Smooth muscle cell (in vitro differentiated cells): ENCODE measurements at regions not wholly inside any gene's neighbourhood (a gene's known extent, or its start where the extent isn't known, plus 50 kb on each side); places are given as distances from the start of the nearest gene placed in this dataset.

Source experiments
- DNase-seq: peaks from one replicate; lab custom pipeline; 2025; ENCODE audit not compliant: unreplicated experiment; lab: John Stamatoyannopoulos, UW
- H2AFZ ChIP-seq: fragments of 200-600 bp; sonication (generic); 2 replicates; pipeline ENCODE4 v1.6.0; 2016; ENCODE audit warnings: antibody characterized with exemption, low read depth, mild to moderate bottlenecking
- H3F3A ChIP-seq: fragments of 200-600 bp; sonication (generic); 2 replicates; pipeline ENCODE4 v1.6.0; 2017; ENCODE audit warnings: antibody characterized with exemption, low read depth
- H3K27ac ChIP-seq: fragments of 200-600 bp; sonication (generic); 2 replicates; pipeline ENCODE4 v1.5.1; 2016; ENCODE audit warnings: low read depth, mild to moderate bottlenecking
- H3K27me3 ChIP-seq: fragments of 200-600 bp; sonication (generic); 2 replicates; pipeline ENCODE4 v1.6.1; 2016; ENCODE audit warnings: low read depth, mild to moderate bottlenecking
- H3K36me3 ChIP-seq: fragments of 200-600 bp; sonication (generic); 2 replicates; pipeline ENCODE4 v1.5.1; 2016; ENCODE audit warnings: low read depth
- H3K4me1 ChIP-seq: fragments of 200-600 bp; sonication (generic); 2 replicates; pipeline ENCODE4 v1.5.1; 2016; ENCODE audit warnings: low read depth
- H3K4me2 ChIP-seq: fragments of 200-600 bp; sonication (generic); 2 replicates; pipeline ENCODE4 v1.6.0; 2016; ENCODE audit warnings: mild to moderate bottlenecking
- H3K4me3 ChIP-seq: fragments of 200-600 bp; sonication (generic); 2 replicates; pipeline ENCODE4 v1.5.1; 2016; ENCODE audit warnings: mild to moderate bottlenecking
- H3K79me2 ChIP-seq: fragments of 200-600 bp; sonication (generic); 2 replicates; pipeline ENCODE4 v1.6.0; 2016; ENCODE audit warnings: low read depth, mild to moderate bottlenecking
- H3K9ac ChIP-seq: fragments of 200-600 bp; sonication (generic); 2 replicates; pipeline ENCODE4 v1.6.0; 2016; ENCODE audit warnings: low read depth
- H3K9me3 ChIP-seq: fragments of 200-600 bp; sonication (generic); replicated peaks from 2 replicates; pipeline ENCODE4 v1.5.1; 2016; ENCODE audit warnings: low read depth
- H4K20me1 ChIP-seq: fragments of 200-600 bp; sonication (generic); 2 replicates; pipeline ENCODE4 v1.6.0; 2016; ENCODE audit warnings: low read depth
- WGBS: methylation state at CpG from one replicate; pipeline ENCODE4 v1.1.7; 2016; ENCODE audit warnings: low lambda C conversion rate; 5-methylcytosine and 5-hydroxymethylcytosine counted together
- TF ChIP-seq, protein P1 (sequence below): fragments of 200-600 bp; sonication (generic); IDR thresholded peaks from 2 replicates; pipeline ENCODE4 v1.5.1; 2017; ENCODE audit warnings: borderline replicate concordance, mild to moderate bottlenecking, antibody characterized with exemption; ENCODE audit not compliant: insufficient read depth, poor library complexity, severe bottlenecking

DNA sequence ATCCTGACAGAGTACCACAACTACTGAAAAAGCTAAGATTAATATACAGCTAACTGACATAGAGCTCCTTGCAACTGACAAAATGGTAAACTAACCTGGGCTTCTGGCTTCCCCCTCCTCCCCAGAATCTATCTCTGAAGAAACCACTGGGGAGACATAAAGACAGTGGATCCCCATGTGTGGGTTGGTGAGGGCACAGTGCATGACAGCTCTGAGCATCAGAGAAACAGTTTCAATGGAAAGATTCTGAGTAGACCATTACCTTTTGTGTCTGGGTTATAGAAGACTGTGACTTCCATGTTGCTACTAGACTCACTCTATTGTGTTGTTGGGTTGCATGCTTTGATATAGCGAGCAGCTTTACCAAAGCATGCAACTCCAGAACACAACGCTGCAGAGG lies 247.4 kb downstream of the EFCAB11 start:
- no peak overlapping the region for H3K9ac ChIP-seq
- no peak for DNase-seq
- TF ChIP-seq, protein P1, sequence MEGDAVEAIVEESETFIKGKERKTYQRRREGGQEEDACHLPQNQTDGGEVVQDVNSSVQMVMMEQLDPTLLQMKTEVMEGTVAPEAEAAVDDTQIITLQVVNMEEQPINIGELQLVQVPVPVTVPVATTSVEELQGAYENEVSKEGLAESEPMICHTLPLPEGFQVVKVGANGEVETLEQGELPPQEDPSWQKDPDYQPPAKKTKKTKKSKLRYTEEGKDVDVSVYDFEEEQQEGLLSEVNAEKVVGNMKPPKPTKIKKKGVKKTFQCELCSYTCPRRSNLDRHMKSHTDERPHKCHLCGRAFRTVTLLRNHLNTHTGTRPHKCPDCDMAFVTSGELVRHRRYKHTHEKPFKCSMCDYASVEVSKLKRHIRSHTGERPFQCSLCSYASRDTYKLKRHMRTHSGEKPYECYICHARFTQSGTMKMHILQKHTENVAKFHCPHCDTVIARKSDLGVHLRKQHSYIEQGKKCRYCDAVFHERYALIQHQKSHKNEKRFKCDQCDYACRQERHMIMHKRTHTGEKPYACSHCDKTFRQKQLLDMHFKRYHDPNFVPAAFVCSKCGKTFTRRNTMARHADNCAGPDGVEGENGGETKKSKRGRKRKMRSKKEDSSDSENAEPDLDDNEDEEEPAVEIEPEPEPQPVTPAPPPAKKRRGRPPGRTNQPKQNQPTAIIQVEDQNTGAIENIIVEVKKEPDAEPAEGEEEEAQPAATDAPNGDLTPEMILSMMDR = no peak
- no peaks in the 10 kb centered on the region for H3K79me2 ChIP-seq
- no peak overlapping the region for H3K27ac ChIP-seq
- no peak overlapping the region for H3K4me2 ChIP-seq
- H3K4me1 ChIP-seq = peaks cover 3% of the 10 kb centered on the region
- 97% methylated on average over 2 of the region's 2 CpGs for WGBS
- no peaks in the 10 kb centered on the region for H3K9me3 ChIP-seq
- no peaks in the 10 kb centered on the region for H3K36me3 ChIP-seq
- no peaks in the 10 kb centered on the region for H4K20me1 ChIP-seq
- H2AFZ ChIP-seq = no peak overlapping the region
- no peaks in the 10 kb centered on the region for H3K27me3 ChIP-seq
- H3K4me3 ChIP-seq = no peak overlapping the region
- no peaks in the 10 kb centered on the region for H3F3A ChIP-seq

DNA sequence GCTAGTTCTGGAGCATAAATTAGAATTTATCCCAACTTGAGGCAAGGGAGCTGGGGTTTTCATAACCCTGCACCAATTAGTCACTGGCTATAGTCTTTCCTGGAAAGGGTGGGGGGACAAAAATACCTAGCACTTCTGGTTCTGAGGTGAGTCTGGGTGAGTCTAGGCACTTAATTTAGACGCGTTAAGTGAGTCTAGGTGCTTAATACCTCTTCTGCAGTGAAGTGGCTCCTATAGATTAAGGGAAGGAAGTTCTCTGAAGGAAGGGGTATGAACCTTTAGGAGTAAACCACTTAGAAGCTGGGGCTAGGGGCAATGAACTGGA lies 251.7 kb downstream of the EFCAB11 start:
- TF ChIP-seq, protein P1 = no peak
- Histone ChIP-seq H3K4me1 (peaks cover 10% of the 10 kb centered on the region), H2AFZ (no peak overlapping the region), H3K4me2 (no peak overlapping the region), H3F3A (no peaks in the 10 kb centered on the region), H3K9ac (no peak overlapping the region), H3K27me3 (no peaks in the 10 kb centered on the region), H3K79me2 (no peaks in the 10 kb centered on the region), H3K4me3 (no peak overlapping the region), H3K27ac (no peak overlapping the region), H4K20me1 (no peaks in the 10 kb centered on the region), H3K36me3 (no peaks in the 10 kb centered on the region), H3K9me3 (no peaks in the 10 kb centered on the region)
- WGBS = 75% methylated on average over 2 of the region's 2 CpGs
- no peak for DNase-seq

DNA sequence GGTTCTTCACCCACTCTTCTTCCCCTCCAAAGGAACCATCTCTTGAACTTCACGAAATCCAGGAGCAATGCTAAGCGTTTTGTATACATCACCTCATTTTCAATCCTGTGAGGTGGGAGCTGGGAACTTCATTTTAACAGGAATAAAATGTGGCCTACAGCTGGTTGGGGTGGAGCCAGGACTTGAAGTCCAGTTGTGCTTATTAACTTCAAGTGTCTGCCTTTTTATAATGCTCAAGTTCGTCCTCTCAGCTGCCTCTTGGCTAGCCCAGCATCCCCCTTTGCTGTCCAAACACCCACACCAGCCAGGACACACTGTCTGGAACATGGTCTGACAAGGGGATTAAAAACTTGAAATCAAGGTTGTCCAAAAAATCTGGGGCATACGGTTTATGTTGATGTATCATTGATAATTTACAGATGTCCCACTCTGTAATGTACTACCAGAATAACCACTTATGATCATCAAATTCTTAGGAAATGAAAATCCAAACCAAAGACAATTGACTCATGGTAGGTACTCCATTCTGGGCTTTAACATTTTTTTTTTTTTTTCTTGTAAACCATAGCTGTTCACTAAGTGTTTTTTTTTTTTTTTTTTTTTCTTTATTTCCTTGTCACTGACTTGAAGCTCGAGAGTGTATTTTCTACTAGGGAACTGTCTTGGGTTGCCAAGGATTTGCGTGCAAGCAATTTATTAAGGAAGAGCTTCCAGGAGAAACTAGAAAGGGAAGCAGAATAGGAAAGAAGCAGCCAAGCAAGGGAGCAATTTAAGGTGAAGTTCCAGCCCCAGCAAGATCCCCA lies 252.3 kb downstream of the EFCAB11 start:
- no peak for DNase-seq
- H3K4me2 ChIP-seq = peak overlapping the region; percentile 81
- no peaks in the 10 kb centered on the region for H3K9me3 ChIP-seq
- H3K4me3 ChIP-seq = peak overlapping the region; percentile 60
- peak overlapping the region; percentile 83 for H3K27ac ChIP-seq
- no peaks in the 10 kb centered on the region for H3K79me2 ChIP-seq
- H3K9ac ChIP-seq = peak overlapping the region; percentile 73
- H3K4me1 ChIP-seq = peaks cover 10% of the 10 kb centered on the region
- H3K27me3 ChIP-seq = no peaks in the 10 kb centered on the region
- H2AFZ ChIP-seq = peak overlapping the region; percentile 97
- no peaks in the 10 kb centered on the region for H3F3A ChIP-seq
- no peaks in the 10 kb centered on the region for H3K36me3 ChIP-seq
- TF ChIP-seq, protein P1 = no peak
- H4K20me1 ChIP-seq = no peaks in the 10 kb centered on the region
- WGBS = 76% methylated on average over 6 of the region's 6 CpGs
